H1 (cell line): ENCODE measurements at regions not wholly inside any gene's neighbourhood (a gene's known extent, or its start where the extent isn't known, plus 50 kb on each side); places are given as distances from the start of the nearest gene placed in this dataset.

Source experiments
- CHD1 ChIP-seq: IDR thresholded peaks from 2 replicates; pipeline ENCODE4 v1.6.1; 2012; ENCODE audit warnings: low read depth, low read length, improper control_type of control experiment
- E2F6 ChIP-seq: IDR thresholded peaks from 2 replicates; pipeline ENCODE4 v1.6.1; 2012; ENCODE audit warnings: inconsistent platforms
- FOSL1 ChIP-seq: IDR thresholded peaks from 2 replicates; pipeline ENCODE4 v1.6.1; 2011; ENCODE audit warnings: mild to moderate bottlenecking, low read depth, low read length, moderate library complexity; ENCODE audit not compliant: insufficient read depth
- RBBP5 ChIP-seq: IDR thresholded peaks from 2 replicates; pipeline ENCODE4 v1.7.1; 2012; ENCODE audit warnings: low read depth, mild to moderate bottlenecking, inconsistent platforms, low read length, moderate library complexity, borderline replicate concordance
- SIN3A ChIP-seq, 2 experiments: IDR thresholded peaks in 1 of 2; conservative IDR thresholded peaks in 1 of 2; 2 replicates each; pipeline ENCODE4 v1.6.1; 2011 to 2012; ENCODE audit warnings: low read length in 2 of 2, improper control_type of control experiment in 1 of 2, low read depth in 1 of 2, mild to moderate bottlenecking in 1 of 2
- SP2 ChIP-seq: IDR thresholded peaks from 2 replicates; pipeline ENCODE4 v1.6.1; 2012; ENCODE audit warnings: mild to moderate bottlenecking, low read length, inconsistent platforms
- SUZ12 ChIP-seq: fragments of 200-600 bp; sonication (generic); IDR thresholded peaks from 2 replicates; pipeline ENCODE4 v1.6.1; 2012; ENCODE audit warnings: mild to moderate bottlenecking, inconsistent platforms, low read length, moderate library complexity, mixed read lengths
- TCF12 ChIP-seq: IDR thresholded peaks from 2 replicates; pipeline ENCODE4 v1.6.1; 2011; ENCODE audit warnings: low read depth, mild to moderate bottlenecking, low read length
- USF2 ChIP-seq: IDR thresholded peaks from 2 replicates; pipeline ENCODE4 v1.6.1; 2011; ENCODE audit warnings: low read length, improper control_type of control experiment

GRCh38 chr4:108219998-108220397, 51.3 kb upstream of the LEF1 start (continued):
- TF ChIP-seq SIN3A (conservative IDR thresholded peaks at IDR 0.05 in 1 of 2, IDR thresholded peaks at IDR 0.05 in 1 of 2; ENCODE audit: low read depth in 1 of 2, low read length in 2 of 2) = no peak
- no peak for TF ChIP-seq USF2
- TF ChIP-seq SUZ12 = no peak
- TF ChIP-seq CHD1 = no peak
- no peak for TF ChIP-seq FOSL1
- TF ChIP-seq RBBP5 = no peak
- no peak for TF ChIP-seq E2F6
- TF ChIP-seq TCF12 = no peak
- no peak for TF ChIP-seq SP2
